Activated CD8-positive, alpha-beta memory T cell treated with anti-CD3 and anti-CD28 coated beads for 36 hours (primary cell): ENCODE measurements at regions not wholly inside any gene's neighbourhood (a gene's known extent, or its start where the extent isn't known, plus 50 kb on each side); places are given as distances from the start of the nearest gene placed in this dataset.
"Not testable (repeated sequence)": the region's sequence is repeated elsewhere in the genome, so short reads cannot be mapped to it uniquely, and the experiment has no call there.

Source experiments
- CTCF ChIA-PET: fragments of 350-600 bp; sonication (Branson Sonifier 250); formaldehyde crosslinking; loops from one replicate; lab custom pipeline; 2021; ENCODE audit warnings: antibody characterized with exemption; lab: Charles Lee
- POLR2A ChIA-PET: fragments of 350-600 bp; sonication (Branson Sonifier 250); formaldehyde crosslinking; loops from one replicate; lab custom pipeline; 2021; ENCODE audit warnings: antibody characterized with exemption; lab: Charles Lee

- ChIA-PET CTCF (no interaction called here), POLR2A (no interaction called here)
Measured at GRCh38 chr6:121590916-121591315, 155.5 kb downstream of the GJA1 start.

DNA sequence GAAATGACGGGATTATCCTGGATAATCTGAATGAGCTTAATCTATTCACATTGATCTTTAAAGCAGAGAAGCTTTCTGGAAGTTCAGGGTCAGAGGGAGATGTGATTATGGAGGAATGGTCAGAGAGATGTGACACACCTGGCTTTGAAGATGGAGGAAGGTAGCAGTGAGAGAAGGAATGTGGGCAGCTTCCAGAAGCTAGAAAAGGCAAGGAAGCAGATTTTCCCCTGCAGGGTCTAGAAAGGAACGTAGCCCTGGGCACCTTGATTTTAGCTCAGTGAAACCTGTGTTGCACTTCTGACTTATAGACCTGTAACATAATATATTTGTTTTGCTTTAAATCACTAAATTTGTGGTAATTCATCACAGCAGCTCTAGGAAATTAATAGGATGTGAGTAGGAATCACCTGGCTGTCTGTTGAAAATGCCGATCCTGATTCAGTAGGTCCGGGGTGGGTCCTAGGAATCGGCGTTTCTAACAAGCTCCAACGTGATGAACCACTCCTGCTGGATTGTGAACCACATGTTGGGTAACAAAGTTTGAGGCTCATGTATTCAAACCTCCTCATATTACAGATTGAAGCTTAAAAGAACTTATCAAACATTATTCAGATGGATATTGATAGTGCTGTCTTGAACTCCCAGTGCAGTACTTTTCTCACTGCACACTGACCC is 157.0 kb downstream of the GJA1 start:
- ChIA-PET CTCF (interaction anchor here (0.7 kb wide), 1 partner anchor 1332 kb away, joined by 3 read pairs; no protein-coding TSS in a partner anchor), POLR2A (no interaction called here)

GRCh38 chr6:121593011-121593641 is 157.7 kb downstream of the GJA1 start:
- ChIA-PET POLR2A (no interaction called here), CTCF (no interaction called here)

- POLR2A ChIA-PET: no interaction called here
- CTCF ChIA-PET: no interaction called here
Measured at GRCh38 chr6:121594053-121594452, 158.6 kb downstream of the GJA1 start.

- CTCF ChIA-PET: no interaction called here
- POLR2A ChIA-PET: no interaction called here
Measured at GRCh38 chr6:121595646-121596045, 160.2 kb downstream of the GJA1 start.

DNA sequence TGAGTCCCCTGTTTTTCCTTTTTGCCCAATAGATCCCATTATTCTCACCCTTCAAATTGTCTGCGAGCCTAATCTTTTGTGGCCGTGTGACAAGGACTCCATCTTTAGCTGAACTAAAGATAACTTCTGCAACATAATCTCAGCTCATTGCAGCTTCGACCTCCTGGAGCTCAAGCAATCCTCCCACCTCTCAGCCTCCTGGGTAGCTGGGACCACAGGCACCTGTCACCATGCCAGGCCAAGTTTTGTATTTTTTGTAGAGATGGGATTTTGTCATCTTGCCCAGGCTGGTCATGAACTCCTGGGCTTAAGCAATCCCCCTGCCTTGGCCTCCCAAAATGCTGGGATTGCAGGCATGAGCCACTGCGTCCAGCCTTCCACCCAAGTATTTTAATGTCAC is 161.0 kb downstream of the GJA1 start:
- ChIA-PET CTCF (no interaction called here), POLR2A (no interaction called here)

GRCh38 chr6:121597654-121598053 is 162.2 kb downstream of the GJA1 start:
- POLR2A ChIA-PET: no interaction called here

GRCh38 chr6:121599331-121599730 is 163.9 kb downstream of the GJA1 start:
- POLR2A ChIA-PET, CTCF ChIA-PET: not testable (repeated sequence)

More at GRCh38 chr6:121597654-121598053, 162.2 kb downstream of the GJA1 start:
- CTCF ChIA-PET: no interaction called here

DNA sequence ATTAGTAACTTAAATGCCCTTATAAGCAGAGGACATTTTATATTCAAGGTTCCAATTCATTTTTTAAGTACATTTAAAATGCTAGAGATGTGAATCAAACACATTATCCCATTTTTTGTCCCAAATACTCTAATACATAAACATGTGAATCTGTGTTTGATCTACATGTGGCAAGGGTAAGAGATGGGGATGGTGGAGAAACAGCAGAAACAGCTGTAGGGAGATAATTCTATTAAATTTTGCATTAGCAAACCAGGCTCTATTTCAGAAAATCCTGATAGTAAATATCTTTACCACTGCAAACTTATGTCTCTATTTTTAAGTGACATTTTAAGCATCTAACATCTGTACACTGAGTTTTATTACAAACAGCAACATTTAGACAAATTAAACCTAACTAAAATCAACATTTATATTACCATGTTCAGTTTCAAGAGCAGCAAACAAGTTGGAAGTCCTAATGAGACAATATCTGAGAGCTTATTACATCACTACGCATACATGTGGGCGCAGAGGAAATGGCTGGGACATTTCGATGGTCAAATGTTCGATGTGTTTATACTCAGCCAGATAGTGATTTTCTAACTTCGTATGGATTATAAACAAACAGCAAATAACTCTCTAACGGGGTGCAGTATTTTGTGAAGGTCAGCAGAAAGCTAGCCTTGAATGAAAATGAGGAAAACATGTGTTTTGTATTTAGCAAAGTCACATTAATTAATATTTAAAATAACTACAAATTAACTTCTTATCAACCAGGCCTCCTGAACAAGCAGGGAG is 165.1 kb downstream of the GJA1 start:
- ChIA-PET POLR2A (no interaction called here), CTCF (no interaction called here)

- CTCF ChIA-PET: no interaction called here
- POLR2A ChIA-PET: no interaction called here
Measured at GRCh38 chr6:121603486-121603885, 168.0 kb downstream of the GJA1 start.

DNA sequence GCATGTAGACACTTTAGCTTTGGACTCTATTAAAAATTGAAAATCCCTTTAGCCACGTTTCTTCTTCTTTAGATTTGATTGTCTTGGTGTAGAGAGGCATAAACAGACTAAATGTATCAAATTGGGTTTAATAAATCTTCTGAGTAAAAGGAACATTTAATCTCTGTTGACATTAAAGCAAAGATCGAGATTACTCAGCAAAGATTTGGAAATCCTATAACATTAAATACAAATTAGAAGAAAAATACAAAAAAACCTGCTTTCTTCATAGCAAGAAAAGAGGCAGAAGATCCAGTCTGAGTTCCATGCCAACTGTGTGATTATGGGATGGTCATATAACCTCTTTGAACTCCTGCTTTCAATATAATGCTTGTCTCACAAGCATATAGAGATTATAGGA is 172.3 kb downstream of the GJA1 start:
- ChIA-PET POLR2A (no interaction called here), CTCF (no interaction called here)

DNA sequence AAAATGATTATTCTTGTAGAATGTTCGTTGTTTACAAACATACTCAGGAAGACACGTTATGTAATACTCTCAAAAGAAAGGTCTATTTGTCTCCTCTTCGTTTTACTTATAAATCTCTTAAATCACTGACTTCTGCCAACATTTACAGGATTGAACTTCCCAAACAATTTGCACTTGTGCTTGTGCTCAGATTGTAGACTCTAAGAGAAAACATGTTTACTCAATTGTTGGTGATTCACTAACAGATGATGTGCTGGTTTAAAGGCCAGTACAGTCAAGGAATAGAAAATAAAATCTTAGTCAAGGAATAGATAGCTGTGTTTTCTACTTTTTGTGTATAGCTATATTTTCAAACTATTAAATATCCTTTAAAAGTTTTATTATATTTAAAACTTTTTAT is 172.8 kb downstream of the GJA1 start:
- ChIA-PET CTCF (no interaction called here), POLR2A (no interaction called here)

DNA sequence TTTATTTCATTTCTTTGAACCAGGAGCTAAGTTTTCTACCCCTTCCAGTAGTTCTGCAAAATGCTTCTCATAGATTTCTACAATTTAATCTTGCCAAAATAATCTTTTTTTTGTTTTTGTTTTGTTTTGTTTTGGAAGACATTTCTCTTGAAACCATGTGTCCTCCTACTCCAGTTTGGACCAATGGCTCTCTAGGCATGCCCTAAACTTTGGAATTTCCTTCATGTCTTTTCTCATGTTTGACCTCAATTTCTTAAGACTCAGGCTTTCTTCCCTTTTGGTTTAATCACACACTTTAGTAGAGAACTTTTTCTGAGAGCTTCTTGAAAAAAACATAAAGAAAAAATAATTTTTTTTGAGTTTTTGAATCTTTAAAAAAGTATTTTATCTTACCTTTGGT is 173.8 kb downstream of the GJA1 start:
- ChIA-PET POLR2A (no interaction called here), CTCF (no interaction called here)

GRCh38 chr6:121612927-121613326 is 177.5 kb downstream of the GJA1 start:
- CTCF ChIA-PET: no interaction called here
- POLR2A ChIA-PET: no interaction called here

GRCh38 chr6:121614115-121614514 is 178.7 kb downstream of the GJA1 start:
- CTCF ChIA-PET: interaction anchor here (0.6 kb wide), 1 partner anchor 1057 kb away, joined by 4 read pairs; no protein-coding TSS in a partner anchor
- POLR2A ChIA-PET: no interaction called here

- CTCF ChIA-PET: no interaction called here
- POLR2A ChIA-PET: no interaction called here
Measured at GRCh38 chr6:121615493-121615892, 180.0 kb downstream of the GJA1 start.

GRCh38 chr6:121616406-121616805 is 181.0 kb downstream of the GJA1 start:
- POLR2A ChIA-PET: no interaction called here
- CTCF ChIA-PET: no interaction called here

DNA sequence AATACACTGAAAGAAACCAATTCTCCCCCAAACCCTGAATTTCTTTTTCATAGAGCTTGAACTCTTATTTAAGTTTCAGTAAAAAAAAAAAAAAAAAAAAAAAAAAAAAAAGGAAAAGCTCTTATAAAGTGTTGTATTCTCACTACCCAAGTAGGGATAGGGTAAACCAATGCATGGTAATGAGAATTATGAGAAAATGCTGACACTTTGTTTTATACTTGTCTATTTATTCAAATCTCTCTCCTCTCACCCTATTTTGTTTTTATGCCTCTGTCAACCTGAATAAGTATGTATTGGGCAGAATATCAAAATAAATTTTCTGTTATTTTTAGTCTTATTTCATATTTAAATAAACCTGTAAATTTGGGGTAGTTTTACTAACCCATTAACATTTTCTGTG is 181.9 kb downstream of the GJA1 start:
- POLR2A ChIA-PET: no interaction called here
- CTCF ChIA-PET: no interaction called here

DNA sequence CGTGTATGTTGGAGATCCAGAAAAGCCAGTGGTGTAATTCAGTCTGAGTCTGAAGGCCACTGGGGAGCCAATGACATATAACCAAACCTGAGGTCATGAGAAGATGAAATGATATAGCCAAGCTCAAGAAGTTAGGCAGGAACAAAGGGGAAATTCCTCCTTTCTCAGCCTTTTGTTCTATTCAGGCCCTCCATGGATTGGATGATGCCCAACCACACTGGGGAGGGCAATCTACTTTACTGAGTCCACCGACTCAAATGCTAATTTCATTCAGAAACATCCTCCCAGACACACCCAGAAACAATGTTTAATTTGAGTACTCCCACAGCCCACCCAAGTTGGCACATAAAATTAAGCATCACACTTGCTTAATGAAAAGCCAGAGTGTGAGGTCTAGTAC is 183.6 kb downstream of the GJA1 start:
- CTCF ChIA-PET: no interaction called here
- POLR2A ChIA-PET: no interaction called here

- ChIA-PET CTCF (no interaction called here), POLR2A (no interaction called here)
Measured at GRCh38 chr6:121619987-121620740, 184.7 kb downstream of the GJA1 start.
